Bronchial epithelial cell (primary cell): ENCODE measurements at regions not wholly inside any gene's neighbourhood (a gene's known extent, or its start where the extent isn't known, plus 50 kb on each side); places are given as distances from the start of the nearest gene placed in this dataset.
A peak's percentile ranks its signal among the peaks of the same experiment; 100 is the strongest.
"Not testable (repeated sequence)": the region's sequence is repeated elsewhere in the genome, so short reads cannot be mapped to it uniquely, and the experiment has no call there.

Experiments
- DNase-seq: peaks from one replicate; pipeline ENCODE4 v3.0.0-alpha.2; 2010; ENCODE audit warnings: low read depth
- FAIRE-seq: peaks from 2 replicates; lab custom pipeline; 2011; peaks lifted over from hg19 to GRCh38; lab: Jason Lieb, UNC
- H3K27me3 ChIP-seq: 2 replicates; pipeline ENCODE4 v1.5.1; 2011; ENCODE audit warnings: low read length; ENCODE audit not compliant: control insufficient read depth, insufficient read depth
- H3K36me3 ChIP-seq: 2 replicates; pipeline ENCODE4 v1.5.1; 2011; ENCODE audit warnings: low read length; ENCODE audit not compliant: control insufficient read depth, insufficient read depth
- H3K4me3 ChIP-seq: 2 replicates; pipeline ENCODE4 v1.5.1; 2011; ENCODE audit warnings: mild to moderate bottlenecking, low read depth, low read length, control low read depth
- TF ChIP-seq, protein P1 (sequence below): IDR thresholded peaks from 2 replicates; pipeline ENCODE4 v1.5.1; 2011; ENCODE audit warnings: mild to moderate bottlenecking, moderate library complexity, low read length, control low read depth, inconsistent platforms; ENCODE audit not compliant: insufficient read depth, severe bottlenecking

DNA sequence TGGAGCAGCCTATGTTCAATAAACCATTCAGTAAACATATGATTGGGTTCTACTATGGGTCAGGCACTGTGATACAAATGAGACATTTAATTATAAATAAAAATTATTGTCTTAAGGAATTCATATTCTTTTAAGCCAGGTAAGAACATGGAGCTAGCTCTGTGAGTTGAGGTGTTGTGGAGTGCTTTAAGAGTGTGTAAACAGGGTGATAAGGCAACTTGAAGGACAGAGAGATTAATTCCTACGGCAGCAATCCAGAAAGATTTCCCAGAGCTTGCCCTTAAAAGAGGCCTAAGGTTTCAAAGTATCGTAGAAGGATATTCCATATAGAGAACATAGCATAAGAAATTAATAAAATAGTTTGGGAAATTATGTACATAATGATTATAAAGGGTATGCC is 126.4 kb upstream of the FAT3 start:
- Histone ChIP-seq H3K36me3 (no peaks in the 10 kb centered on the region), H3K27me3 (no peaks in the 10 kb centered on the region), H3K4me3 (no peak overlapping the region)
- FAIRE-seq (no peak), DNase-seq (no peak)
- TF ChIP-seq, protein P1, sequence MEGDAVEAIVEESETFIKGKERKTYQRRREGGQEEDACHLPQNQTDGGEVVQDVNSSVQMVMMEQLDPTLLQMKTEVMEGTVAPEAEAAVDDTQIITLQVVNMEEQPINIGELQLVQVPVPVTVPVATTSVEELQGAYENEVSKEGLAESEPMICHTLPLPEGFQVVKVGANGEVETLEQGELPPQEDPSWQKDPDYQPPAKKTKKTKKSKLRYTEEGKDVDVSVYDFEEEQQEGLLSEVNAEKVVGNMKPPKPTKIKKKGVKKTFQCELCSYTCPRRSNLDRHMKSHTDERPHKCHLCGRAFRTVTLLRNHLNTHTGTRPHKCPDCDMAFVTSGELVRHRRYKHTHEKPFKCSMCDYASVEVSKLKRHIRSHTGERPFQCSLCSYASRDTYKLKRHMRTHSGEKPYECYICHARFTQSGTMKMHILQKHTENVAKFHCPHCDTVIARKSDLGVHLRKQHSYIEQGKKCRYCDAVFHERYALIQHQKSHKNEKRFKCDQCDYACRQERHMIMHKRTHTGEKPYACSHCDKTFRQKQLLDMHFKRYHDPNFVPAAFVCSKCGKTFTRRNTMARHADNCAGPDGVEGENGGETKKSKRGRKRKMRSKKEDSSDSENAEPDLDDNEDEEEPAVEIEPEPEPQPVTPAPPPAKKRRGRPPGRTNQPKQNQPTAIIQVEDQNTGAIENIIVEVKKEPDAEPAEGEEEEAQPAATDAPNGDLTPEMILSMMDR = no peak

DNA sequence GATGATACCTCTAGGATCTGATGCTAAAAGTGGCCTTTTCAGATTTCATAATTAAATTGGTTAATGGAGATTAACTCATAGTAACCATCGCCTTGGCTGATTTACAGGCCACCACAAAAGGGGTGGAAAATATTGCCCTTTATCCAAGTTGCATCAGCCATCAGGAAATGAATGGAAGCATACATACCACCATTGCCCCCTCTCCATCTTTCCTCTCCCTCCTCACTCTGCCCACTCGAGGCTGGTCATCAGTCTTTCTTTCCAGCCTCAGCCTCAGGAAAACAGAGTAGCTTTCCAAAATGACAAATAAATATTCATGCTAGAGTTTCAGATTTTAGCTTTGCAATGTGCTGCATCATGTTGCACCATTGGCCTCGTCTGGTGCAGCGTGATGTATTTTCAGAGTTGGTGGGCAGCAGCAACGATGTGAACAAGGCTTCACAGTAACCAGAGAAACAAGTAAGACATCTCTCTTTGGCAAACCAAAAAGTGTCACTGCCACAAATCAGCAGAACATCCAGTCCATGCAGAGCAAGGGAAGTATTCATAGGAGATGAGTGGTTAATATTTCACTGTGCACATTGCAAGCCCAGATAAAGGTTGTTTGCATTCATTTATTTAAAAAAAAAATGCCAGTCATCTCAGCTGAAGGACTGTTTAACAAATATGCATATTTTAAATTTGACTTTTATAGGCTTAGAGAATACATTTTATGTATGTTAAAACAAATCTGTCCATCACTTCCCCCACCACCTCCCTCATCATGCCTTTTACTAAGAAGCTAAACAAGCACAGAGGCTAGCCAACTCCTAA is 136.7 kb upstream of the FAT3 start:
- no peak for FAIRE-seq
- TF ChIP-seq, protein P1 = no peak
- Histone ChIP-seq H3K27me3 (no peaks in the 10 kb centered on the region), H3K36me3 (no peaks in the 10 kb centered on the region), H3K4me3 (no peak overlapping the region)
- DNase-seq = no peak

DNA sequence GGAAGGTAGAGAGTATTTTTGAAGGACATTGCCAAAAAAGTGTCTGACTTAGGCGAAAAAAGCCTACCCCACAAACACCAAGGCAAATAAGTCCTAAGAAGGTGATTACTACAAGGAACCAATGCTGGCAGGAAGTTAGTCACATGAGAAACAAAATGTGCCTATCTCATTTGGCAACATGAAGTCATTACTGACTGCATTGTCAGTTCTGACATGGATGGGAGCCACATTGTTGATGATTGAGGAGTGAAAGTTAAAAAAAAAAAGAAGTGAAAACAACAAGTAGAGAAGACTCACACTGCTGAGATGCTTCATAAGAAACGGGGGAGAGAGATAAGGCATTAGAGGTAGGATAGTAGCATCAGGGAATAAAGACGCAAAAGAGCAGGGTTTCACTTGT is 141.5 kb upstream of the FAT3 start:
- no peak overlapping the region for H3K4me3 ChIP-seq
- H3K36me3 ChIP-seq = no peaks in the 10 kb centered on the region
- DNase-seq = peak; percentile 22
- H3K27me3 ChIP-seq = no peaks in the 10 kb centered on the region
- TF ChIP-seq, protein P1 = no peak
- FAIRE-seq = no peak

DNA sequence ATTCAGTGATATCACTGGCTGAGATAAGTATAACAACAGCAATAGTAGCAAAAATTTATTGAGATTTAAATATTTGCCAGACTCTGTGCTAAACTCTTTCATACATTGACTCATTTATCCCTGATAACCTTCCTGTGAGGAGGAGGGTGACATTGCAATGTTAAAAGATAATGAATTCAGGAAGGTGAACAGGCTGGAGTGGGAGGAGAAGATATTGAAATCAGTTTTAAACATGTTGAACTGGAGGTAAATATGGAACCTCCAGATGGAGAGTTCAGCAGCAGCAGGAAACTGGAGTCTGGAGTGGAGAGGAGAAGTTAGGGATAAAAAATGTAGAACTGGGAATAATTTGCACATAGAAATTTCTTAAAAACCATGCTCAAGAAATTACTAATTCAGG is 142.0 kb upstream of the FAT3 start:
- DNase-seq (no peak), FAIRE-seq (no peak)
- TF ChIP-seq, protein P1 = no peak
- Histone ChIP-seq H3K4me3 (no peak overlapping the region), H3K36me3 (no peaks in the 10 kb centered on the region), H3K27me3 (no peaks in the 10 kb centered on the region)

DNA sequence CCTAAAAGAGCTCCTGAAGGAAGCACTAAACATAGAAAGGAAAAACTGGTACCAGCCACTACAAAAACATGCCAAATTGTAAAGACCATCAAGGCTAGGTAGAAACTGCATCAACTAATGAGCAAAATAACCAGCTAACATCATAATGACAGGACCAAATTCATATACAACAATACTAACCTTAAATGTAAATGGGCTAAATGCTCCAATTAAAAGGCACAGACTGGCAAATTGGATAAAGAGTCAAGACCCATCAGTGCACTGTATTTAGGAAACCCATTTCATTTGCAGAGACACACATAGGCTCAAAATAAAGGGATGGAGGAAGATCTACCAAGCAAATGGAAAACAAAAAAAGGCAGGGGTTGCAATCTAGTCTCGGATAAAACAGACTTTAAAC is 150.1 kb upstream of the FAT3 start:
- FAIRE-seq, H3K4me3 ChIP-seq, H3K36me3 ChIP-seq, DNase-seq, H3K27me3 ChIP-seq: not testable (repeated sequence)

DNA sequence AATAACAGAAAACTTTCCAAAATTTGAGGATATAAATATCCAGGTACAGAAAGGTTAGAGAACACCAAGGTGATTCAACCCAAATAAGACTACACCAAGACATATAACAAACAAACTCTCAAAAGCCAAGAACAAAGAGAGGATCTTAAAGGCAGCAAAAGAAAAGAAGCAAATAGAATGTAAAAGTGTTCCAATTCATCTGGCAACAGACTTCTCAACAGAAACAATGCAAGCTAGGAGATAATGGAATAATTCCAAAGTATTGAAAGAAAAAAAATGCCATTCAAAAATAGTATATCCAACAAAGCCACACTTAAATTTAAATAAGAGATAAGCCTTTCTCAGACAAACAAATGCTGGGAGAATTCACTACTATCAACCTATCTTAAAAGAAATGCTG is 153.0 kb upstream of the FAT3 start:
- FAIRE-seq = no peak
- H3K4me3 ChIP-seq = no peak overlapping the region
- H3K27me3 ChIP-seq = no peaks in the 10 kb centered on the region
- H3K36me3 ChIP-seq = no peaks in the 10 kb centered on the region
- DNase-seq = no peak
- TF ChIP-seq, protein P1 = no peak
